ENCODE measurements at regions not wholly inside any gene's neighbourhood (a gene's known extent, or its start where the extent isn't known, plus 50 kb on each side); places are given as distances from the start of the nearest gene placed in this dataset.

- no peak for TF ChIP-seq POLR2A (IDR thresholded peaks at IDR 0.05)
- TF ChIP-seq POLR2AphosphoS5 (IDR thresholded peaks at IDR 0.05) = no peak
These were observed 631.0 kb upstream of the STXBP6 start for GRCh38 chr14:25680934-25681333.

All from suprapubic skin (tissue), 4 donors.